HT-29 (cell line): ENCODE measurements at regions not wholly inside any gene's neighbourhood (a gene's known extent, or its start where the extent isn't known, plus 50 kb on each side); places are given as distances from the start of the nearest gene placed in this dataset. TPM values are rescaled to one million over a fixed set of nuclear protein-coding genes. Genes with fewer than 3 reads are reported as not detected.

Experiments used
- DNase-seq: peaks from one replicate; pipeline ENCODE4 v3.0.0-alpha.2; 2015; ENCODE audit warnings: low spot score
- small RNA-seq: library from RNA; depleted of rRNA; stranded (forward); fragments of <200 nt; gene quantifications from one replicate; pipeline ENCODE3, GENCODE V24; 2014

DNA sequence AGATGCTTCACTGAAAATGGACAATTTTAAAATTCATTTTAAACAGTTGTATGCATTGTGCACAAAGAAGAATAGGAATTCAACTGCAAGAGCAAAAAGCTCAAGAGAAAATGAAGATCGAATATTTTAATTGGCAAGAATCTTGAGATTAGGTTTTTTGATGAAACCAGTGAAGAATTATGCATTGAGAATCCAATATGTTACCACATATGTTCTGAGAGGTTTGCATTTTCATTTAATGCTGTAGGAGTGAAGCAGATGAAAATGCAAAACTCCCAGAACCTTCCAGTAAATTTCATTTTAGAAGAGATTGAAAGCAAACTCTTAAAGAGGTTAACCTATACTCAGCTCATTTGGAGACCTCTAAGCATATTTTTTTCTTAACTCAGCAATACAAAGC lies 298.0 kb downstream of the OLFM3 start:
- no peak for DNase-seq

DNA sequence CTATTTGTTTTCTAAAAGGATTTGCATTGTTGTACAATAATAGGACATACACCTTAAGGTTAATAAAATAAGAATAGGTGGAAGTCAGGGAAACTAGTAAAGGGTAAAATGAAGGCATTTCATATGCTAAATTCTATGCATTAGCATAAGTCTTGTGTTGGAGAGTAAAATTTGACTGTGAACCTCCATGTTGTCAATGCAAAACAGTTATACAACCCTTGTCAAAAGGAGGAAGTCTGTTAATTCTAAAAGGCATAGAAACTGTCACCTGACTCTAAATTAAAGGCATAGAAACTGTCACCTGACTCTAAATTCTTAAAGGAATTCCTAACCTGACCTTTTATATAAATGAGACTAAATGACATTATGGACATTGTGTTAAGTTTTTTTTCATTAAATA lies 291.8 kb downstream of the OLFM3 start:
- DNase-seq, result no peak

DNA sequence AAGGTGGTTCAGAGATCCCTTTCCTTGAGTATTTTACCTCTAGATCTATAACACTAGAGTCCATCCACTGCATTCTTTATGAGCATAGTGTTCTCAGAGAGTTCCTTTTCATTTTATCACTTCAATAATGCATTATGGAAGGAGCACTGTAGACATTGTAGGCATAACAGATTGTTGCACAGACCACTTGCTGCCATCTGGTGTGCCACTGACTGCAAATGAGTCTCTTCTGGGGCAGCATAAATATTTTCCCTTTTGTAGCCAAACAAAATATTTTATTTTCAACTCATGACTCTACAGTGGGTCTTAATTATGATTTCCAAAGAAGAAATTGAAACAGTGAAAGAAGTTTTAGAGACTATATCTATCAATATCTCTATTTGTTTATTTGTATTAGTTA lies 290.4 kb downstream of the OLFM3 start:
- DNase-seq, result no peak

DNA sequence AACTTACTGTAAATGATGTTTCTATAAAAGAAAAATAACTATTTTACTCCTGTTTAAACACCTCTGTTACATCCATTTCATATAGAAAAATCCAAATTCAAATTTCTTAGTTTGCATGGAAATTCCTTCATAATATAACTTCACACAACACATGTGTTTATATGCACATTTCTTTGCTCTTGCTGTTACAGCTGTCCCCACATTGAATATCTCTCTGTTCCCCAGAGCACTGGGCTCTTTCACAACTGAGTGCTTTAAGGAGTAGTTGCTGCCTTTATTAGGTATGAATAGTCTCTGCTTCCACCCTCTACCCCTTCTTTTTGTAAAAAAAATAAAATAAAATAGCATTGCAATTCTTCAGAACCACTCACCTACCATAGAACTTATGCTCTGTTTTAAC lies 287.0 kb downstream of the OLFM3 start:
- no peak for DNase-seq

DNA sequence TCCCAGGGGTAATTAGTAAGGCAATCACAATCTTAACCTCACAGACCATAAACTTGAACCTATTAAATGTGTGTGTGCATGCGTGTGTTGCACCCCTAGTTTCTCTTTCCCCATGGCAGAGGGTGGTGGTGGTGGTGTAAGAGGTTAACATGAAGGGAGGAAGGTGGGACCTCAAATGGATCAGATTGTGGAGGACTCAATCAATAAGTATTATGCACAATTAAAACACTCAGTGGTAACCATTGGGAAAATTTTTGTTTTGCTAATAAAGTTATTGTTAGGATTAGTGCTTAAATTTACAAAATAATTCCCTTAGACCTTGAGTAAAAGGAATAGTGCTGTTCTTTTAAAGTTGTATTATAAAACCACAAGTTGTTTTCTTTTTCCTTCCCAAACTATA lies 283.0 kb downstream of the OLFM3 start:
- no peak for DNase-seq

DNA sequence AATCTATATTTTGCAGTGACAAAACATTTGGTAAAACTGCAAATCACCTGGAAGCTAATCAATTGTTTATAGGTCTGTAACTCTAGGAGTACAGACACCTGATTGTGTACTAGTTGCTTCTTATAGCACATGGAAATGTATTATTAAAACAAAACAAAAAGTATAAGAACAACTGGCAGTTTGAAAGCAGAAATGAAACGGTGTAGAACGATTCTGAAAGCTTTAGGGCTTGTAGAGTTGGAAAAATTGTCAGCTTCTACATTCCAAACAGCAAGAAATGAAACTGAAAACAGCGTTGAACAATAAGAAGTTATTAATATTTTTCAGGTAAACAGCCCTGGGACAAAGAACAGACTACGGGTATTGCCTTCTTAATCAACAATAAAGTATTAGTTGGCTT lies 273.3 kb downstream of the OLFM3 start:
- DNase-seq, result no peak

DNA sequence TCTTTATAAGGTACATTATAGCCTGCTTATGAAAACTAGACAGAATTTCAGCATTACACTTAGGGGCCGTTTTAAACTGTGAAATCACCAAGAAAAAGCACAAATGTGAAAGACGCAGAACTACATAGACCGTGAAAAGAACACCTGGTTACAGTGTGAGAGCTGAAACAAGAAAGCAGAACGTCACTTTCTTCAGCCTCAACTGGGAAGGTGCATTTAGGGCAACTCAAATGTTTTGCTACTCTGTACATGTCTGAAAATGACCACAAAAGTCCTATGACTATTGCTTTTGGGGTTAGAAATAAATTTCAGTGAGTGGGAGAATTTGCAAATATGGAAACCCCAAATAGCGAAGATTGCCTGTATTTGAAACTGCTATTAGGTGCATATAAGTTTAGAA lies 268.7 kb downstream of the OLFM3 start:
- no peak for DNase-seq

DNA sequence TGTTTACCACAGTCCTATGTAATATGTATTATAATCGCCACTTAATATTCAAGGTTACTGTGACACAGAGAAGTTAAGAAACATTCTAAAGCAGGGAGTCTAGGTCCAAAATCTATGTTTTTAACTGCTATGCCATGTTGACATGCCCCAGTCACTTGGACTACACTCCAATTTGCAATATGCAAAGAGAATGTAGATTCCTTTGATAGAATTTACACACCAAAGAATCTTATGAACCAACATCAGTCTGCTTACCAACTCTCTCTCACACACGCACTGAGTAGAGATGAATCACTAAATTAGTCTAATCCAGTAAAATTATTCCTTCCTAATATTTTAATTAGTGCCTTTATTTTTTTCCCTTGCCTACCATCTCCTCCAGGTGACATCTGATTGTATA lies 266.2 kb downstream of the OLFM3 start:
- DNase-seq, result no peak

DNA sequence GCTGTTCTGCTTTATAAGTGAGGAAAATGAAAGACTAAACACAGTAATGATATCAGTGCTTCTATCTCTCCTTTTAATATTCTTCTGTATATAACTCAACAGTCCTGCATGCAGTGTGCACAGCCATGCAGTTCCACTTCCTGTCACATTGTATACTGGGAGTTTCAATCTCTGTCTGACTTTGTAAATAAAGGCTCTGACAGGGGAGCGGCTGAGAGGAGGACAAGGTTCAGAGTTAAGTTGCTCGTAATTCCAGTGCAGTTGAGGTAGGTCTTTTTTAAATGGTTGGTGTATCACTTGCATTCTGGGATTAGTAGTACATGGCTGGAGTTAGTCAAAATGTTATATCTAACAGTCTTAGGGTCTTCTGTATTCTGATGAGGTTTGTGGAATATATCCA lies 264.5 kb downstream of the OLFM3 start:
- DNase-seq, result no peak

DNA sequence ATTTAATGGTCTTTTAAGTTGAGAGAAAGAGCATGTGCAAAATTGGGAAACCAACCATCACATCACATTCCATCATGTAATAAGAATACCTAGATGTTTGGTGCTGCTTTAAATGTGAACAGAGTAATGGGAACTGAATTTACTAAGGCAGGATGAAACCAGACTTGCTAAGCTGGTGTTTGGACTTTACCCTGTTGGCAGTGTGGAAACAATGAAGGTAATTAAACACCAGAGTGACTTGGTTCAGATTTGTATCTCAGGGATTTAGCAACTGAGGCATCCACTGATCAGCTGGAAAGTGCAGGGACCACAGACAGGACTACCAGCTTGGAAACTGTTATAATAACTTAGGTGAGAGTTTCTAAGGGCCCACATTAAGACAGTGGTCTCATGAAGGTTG lies 263.4 kb downstream of the OLFM3 start:
- no peak for DNase-seq

DNA sequence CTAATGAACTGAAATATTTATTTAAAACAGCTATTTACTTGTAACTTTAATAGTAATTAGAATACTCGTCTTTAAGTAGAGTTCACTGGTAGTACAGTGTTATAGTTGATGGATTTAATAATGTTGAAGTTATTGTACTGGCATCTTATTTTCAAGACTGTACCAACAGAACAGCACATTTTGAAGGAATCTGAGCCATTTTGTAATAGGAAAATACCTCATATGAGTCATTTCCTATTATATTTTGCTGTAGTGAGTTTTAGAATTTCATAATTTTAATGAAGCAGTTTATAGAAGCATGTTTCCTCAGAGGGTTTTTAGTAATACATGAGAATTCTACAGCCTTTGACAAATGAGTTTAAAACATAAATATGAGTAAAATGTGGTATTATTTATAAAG lies 258.3 kb downstream of the OLFM3 start:
- DNase-seq, result no peak

DNA sequence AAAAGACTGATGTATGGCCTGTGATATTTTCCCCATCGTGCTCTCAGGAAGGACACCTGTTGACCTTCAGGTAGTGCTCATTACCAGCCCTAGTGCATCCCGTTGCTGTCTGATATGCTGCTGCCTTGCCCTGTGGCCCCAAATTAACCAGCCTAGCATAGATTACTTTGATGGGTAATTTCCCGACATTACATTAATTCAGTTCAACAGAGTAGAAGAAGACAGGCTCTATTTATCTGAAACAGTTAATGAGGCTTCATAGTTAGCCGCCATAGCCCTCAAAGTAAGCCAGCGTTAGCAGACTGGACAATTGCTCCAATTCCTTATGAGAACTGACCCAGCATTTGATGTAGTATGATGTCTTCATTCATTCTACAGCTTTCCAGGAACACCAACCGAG lies 257.6 kb downstream of the OLFM3 start:
- no peak for DNase-seq

DNA sequence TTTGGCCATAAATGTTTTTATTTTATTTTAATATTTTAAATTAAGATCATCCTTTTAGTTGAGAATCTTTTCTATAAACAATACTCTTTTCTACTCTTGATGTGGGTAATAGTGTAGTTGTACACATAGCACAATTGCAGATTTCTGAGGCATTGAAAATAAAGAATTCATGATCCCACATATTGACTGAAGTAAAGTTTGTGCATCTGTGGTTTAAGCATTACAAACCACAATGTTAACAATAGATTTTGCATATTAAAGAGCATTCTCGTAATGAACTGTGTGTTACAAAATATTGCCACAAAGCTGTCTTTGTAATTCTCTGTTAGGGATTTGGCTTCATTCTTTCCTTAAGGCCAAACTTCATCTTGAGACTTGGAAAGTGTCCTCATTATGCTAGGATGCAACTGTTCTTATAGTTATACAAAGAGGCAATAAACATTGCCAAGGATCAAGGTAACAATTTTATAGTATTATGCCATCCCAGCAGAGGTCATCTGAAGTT lies 256.8 kb downstream of the OLFM3 start:
- no peak for DNase-seq

DNA sequence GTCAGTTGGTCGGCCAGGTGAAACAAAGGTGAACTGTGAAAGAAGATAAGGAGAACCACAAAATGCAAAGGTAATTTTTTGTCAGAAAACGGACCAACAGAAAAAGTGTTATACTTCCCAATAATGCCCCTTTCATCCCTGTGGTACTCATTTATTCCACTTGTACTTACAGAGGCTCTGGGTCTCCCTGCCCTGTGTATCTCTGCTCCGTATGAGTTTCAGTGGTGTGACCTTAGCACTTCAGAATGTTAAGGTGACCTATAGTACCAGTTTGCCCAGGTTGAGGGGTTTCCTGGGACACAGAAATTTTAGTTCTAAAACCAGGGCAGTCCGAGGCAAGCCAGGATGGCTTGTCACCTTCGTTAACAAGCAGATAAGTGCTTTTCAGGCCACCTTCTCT lies 254.8 kb downstream of the OLFM3 start:
- no peak for DNase-seq

DNA sequence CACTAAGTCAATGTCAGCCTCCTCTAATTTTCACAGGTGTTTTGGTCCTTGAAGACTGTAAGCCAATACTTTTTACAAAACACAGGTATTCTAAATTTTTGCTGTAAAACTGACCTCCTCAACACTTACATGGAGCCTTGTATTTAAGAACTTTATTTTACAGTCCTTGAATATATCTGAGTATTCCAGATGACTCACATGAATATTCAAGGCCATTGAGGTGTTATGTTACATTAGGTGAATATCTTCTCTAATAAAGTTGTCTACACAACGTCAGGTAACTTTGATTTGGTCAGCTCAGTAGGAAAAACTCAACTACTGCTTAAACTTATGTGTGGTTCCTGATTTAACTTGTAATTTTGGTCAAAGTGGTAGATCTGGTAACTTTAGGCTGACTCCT lies 254.2 kb downstream of the OLFM3 start:
- no peak for DNase-seq

DNA sequence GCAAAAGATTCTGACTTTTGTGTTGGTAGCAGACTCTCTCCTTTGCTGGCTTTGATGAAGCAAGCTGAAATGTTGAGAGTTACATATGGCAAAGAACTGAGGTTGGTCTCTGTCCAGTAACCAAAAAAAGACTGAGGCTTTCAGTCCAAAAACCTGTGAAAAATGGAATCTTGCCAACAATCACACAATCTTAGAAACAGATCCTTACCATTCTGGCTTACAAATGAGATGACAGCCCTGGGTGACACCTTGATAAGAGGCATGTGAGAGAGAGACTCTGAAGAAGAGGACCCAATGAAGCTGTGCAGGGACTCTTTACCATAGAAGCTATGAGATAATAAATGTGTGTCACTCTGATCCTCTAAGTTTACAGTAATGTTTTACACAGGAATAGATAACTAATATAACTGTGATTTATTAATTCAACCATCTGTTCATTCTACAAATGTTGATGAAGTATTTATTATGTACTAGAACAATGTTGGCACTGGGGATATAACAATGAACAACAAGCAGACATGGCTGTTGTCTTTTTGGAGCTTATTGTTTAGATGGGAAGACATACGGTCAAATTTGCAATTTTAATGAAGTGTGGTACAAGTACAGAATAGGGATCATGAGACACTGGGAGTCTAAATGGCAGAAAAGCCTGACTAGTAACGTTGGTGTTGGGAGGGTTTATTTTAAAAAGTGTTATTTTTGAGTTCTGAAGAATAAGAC lies 251.0 kb downstream of the OLFM3 start:
- no peak for DNase-seq

DNA sequence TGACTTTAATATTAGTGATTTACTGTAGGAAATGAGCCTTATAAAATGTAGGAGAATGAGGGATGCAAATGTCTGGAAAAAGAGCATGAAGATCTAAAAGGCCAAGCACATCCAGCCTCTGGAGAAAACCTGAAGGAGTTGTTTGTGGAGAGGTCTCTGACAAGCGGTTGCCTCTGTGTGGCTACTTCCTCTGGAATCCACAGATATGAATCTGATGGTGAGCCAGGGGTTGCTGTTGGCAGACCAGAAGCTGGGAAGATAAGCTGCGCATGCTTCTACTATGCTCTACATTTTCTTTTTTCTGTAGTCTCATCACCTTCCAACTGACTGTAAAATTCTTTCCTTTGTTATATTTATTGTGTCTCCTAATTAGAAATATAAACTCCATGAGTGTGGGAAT lies 248.6 kb downstream of the OLFM3 start:
- DNase-seq, result no peak

Small RNA genes lying in the stretch of these regions (small RNA-seq; reads per million reads assigned to genes)
- not detected for gene RNU6-965P
